ENCODE measurements at regions not wholly inside any gene's neighbourhood (a gene's known extent, or its start where the extent isn't known, plus 50 kb on each side); places are given as distances from the start of the nearest gene placed in this dataset.
A peak's percentile ranks its signal among the peaks of the same experiment; 100 is the strongest.
"Not testable (repeated sequence)": the region's sequence is repeated elsewhere in the genome, so short reads cannot be mapped to it uniquely, and the experiment has no call there.

GRCh38 chr14:106170163-106170658 is 643.8 kb downstream of the TMEM121 start:
- H3K4me3 ChIP-seq (ENCODE audit: low read length in 2 of 2); H3K4me1 ChIP-seq (ENCODE audit: control insufficient read depth in 1 of 2, insufficient read depth in 2 of 2, low read length in 2 of 2); H3K27me3 ChIP-seq (ENCODE audit: control insufficient read depth in 1 of 2, insufficient read depth in 2 of 2, low read length in 1 of 2); H3K36me3 ChIP-seq (ENCODE audit: control insufficient read depth in 1 of 2, insufficient read depth in 2 of 2, low read length in 1 of 2); H3K27ac ChIP-seq (ENCODE audit: low read depth in 1 of 2, low read length in 2 of 2); H3K9me3 ChIP-seq (ENCODE audit: control insufficient read depth, low read length); ATAC-seq (ENCODE audit: low FRiP score); intact Hi-C loops (cut with DNase I): not testable (repeated sequence)
- 56 to 65% methylated on average over 9 to 13 of the region's 13 CpGs for WGBS, 2 donors
- DNase-seq = peak in 1 of 2 donors; percentile 46

- DNase-seq (no peak), ATAC-seq (ENCODE audit: low FRiP score) (no peak)
- no peaks in the 10 kb centered on the region for H3K4me1 ChIP-seq (ENCODE audit: control insufficient read depth in 1 of 2, insufficient read depth in 2 of 2, low read length in 2 of 2)
- H3K9me3 ChIP-seq (ENCODE audit: control insufficient read depth, low read length) = no peaks in the 10 kb centered on the region
- H3K36me3 ChIP-seq (ENCODE audit: control insufficient read depth in 1 of 2, insufficient read depth in 2 of 2, low read length in 1 of 2) = no peaks in the 10 kb centered on the region
- H3K27ac ChIP-seq (ENCODE audit: low read depth in 1 of 2, low read length in 2 of 2) = no peak overlapping the region
- WGBS, 2 donors = 43 to 49% methylated on average over 7 of the region's 7 CpGs
- no peak overlapping the region for H3K4me3 ChIP-seq (ENCODE audit: low read length in 2 of 2)
- no peaks in the 10 kb centered on the region for H3K27me3 ChIP-seq (ENCODE audit: control insufficient read depth in 1 of 2, insufficient read depth in 2 of 2, low read length in 1 of 2)
- intact Hi-C loops (cut with DNase I) = no loop called here
Measured at GRCh38 chr14:106174206-106174605, 647.8 kb downstream of the TMEM121 start.

- ATAC-seq (ENCODE audit: low FRiP score); H3K36me3 ChIP-seq (ENCODE audit: control insufficient read depth in 1 of 2, insufficient read depth in 2 of 2, low read length in 1 of 2); DNase-seq; intact Hi-C loops (cut with DNase I); H3K27me3 ChIP-seq (ENCODE audit: control insufficient read depth in 1 of 2, insufficient read depth in 2 of 2, low read length in 1 of 2); H3K9me3 ChIP-seq (ENCODE audit: control insufficient read depth, low read length); H3K4me1 ChIP-seq (ENCODE audit: control insufficient read depth in 1 of 2, insufficient read depth in 2 of 2, low read length in 2 of 2); H3K4me3 ChIP-seq (ENCODE audit: low read length in 2 of 2); H3K27ac ChIP-seq (ENCODE audit: low read depth in 1 of 2, low read length in 2 of 2): not testable (repeated sequence)
- WGBS, 2 donors = 34 to 40% methylated on average over 7 of the region's 7 CpGs
Measured at GRCh38 chr14:106177266-106178246, 651.2 kb downstream of the TMEM121 start.

- no peaks in the 10 kb centered on the region for H3K27me3 ChIP-seq (ENCODE audit: control insufficient read depth in 1 of 2, insufficient read depth in 2 of 2, low read length in 1 of 2)
- DNase-seq (no peak), ATAC-seq (ENCODE audit: low FRiP score) (no peak)
- H3K9me3 ChIP-seq (ENCODE audit: control insufficient read depth, low read length) = no peaks in the 10 kb centered on the region
- 39 to 51% methylated on average over 2 of the region's 2 CpGs for WGBS, 2 donors
- H3K4me1 ChIP-seq (ENCODE audit: control insufficient read depth in 1 of 2, insufficient read depth in 2 of 2, low read length in 2 of 2) = no peaks in the 10 kb centered on the region
- intact Hi-C loops (cut with DNase I) = no loop called here
- H3K27ac ChIP-seq (ENCODE audit: low read depth in 1 of 2, low read length in 2 of 2) = no peak overlapping the region
- no peaks in the 10 kb centered on the region for H3K36me3 ChIP-seq (ENCODE audit: control insufficient read depth in 1 of 2, insufficient read depth in 2 of 2, low read length in 1 of 2)
- no peak overlapping the region for H3K4me3 ChIP-seq (ENCODE audit: low read length in 2 of 2)
Measured at GRCh38 chr14:106179761-106180160, 653.4 kb downstream of the TMEM121 start.

- H3K4me3 ChIP-seq (ENCODE audit: low read length in 2 of 2); H3K27me3 ChIP-seq (ENCODE audit: control insufficient read depth in 1 of 2, insufficient read depth in 2 of 2, low read length in 1 of 2); H3K36me3 ChIP-seq (ENCODE audit: control insufficient read depth in 1 of 2, insufficient read depth in 2 of 2, low read length in 1 of 2); ATAC-seq (ENCODE audit: low FRiP score); H3K27ac ChIP-seq (ENCODE audit: low read depth in 1 of 2, low read length in 2 of 2); H3K9me3 ChIP-seq (ENCODE audit: control insufficient read depth, low read length); intact Hi-C loops (cut with DNase I); H3K4me1 ChIP-seq (ENCODE audit: control insufficient read depth in 1 of 2, insufficient read depth in 2 of 2, low read length in 2 of 2); DNase-seq: not testable (repeated sequence)
- WGBS, 2 donors = 66 to 69% methylated on average over 8 of the region's 8 CpGs
Measured at GRCh38 chr14:106184771-106185170, 658.4 kb downstream of the TMEM121 start.

GRCh38 chr14:106185174-106185836 is 658.9 kb downstream of the TMEM121 start:
- H3K4me3 ChIP-seq (ENCODE audit: low read length in 2 of 2); H3K36me3 ChIP-seq (ENCODE audit: control insufficient read depth in 1 of 2, insufficient read depth in 2 of 2, low read length in 1 of 2); H3K9me3 ChIP-seq (ENCODE audit: control insufficient read depth, low read length); H3K4me1 ChIP-seq (ENCODE audit: control insufficient read depth in 1 of 2, insufficient read depth in 2 of 2, low read length in 2 of 2); intact Hi-C loops (cut with DNase I); DNase-seq; H3K27me3 ChIP-seq (ENCODE audit: control insufficient read depth in 1 of 2, insufficient read depth in 2 of 2, low read length in 1 of 2); H3K27ac ChIP-seq (ENCODE audit: low read depth in 1 of 2, low read length in 2 of 2); ATAC-seq (ENCODE audit: low FRiP score): not testable (repeated sequence)
- 70% methylated on average over 6 of the region's 6 CpGs for WGBS, 2 donors

GRCh38 chr14:106185837-106186233 is 659.5 kb downstream of the TMEM121 start:
- Histone ChIP-seq H3K4me3 (ENCODE audit: low read length in 2 of 2) (no peak overlapping the region), H3K36me3 (ENCODE audit: control insufficient read depth in 1 of 2, insufficient read depth in 2 of 2, low read length in 1 of 2) (no peaks in the 10 kb centered on the region), H3K4me1 (ENCODE audit: control insufficient read depth in 1 of 2, insufficient read depth in 2 of 2, low read length in 2 of 2) (no peaks in the 10 kb centered on the region), H3K9me3 (ENCODE audit: control insufficient read depth, low read length) (no peaks in the 10 kb centered on the region), H3K27me3 (ENCODE audit: control insufficient read depth in 1 of 2, insufficient read depth in 2 of 2, low read length in 1 of 2) (no peaks in the 10 kb centered on the region), H3K27ac (ENCODE audit: low read depth in 1 of 2, low read length in 2 of 2) (no peak overlapping the region)
- intact Hi-C loops (cut with DNase I) = no loop called here
- ATAC-seq (ENCODE audit: low FRiP score) (no peak), DNase-seq (no peak)
- WGBS, 2 donors = 41 to 42% methylated on average over 4 of the region's 4 CpGs

GRCh38 chr14:106187216-106187615 is 660.8 kb downstream of the TMEM121 start:
- ATAC-seq (ENCODE audit: low FRiP score) (no peak), DNase-seq (no peak)
- Histone ChIP-seq H3K4me3 (ENCODE audit: low read length in 2 of 2) (no peak overlapping the region), H3K36me3 (ENCODE audit: control insufficient read depth in 1 of 2, insufficient read depth in 2 of 2, low read length in 1 of 2) (no peaks in the 10 kb centered on the region), H3K4me1 (ENCODE audit: control insufficient read depth in 1 of 2, insufficient read depth in 2 of 2, low read length in 2 of 2) (no peaks in the 10 kb centered on the region), H3K27ac (ENCODE audit: low read depth in 1 of 2, low read length in 2 of 2) (no peak overlapping the region), H3K27me3 (ENCODE audit: control insufficient read depth in 1 of 2, insufficient read depth in 2 of 2, low read length in 1 of 2) (no peaks in the 10 kb centered on the region), H3K9me3 (ENCODE audit: control insufficient read depth, low read length) (no peaks in the 10 kb centered on the region)
- intact Hi-C loops (cut with DNase I) = no loop called here
- WGBS, 2 donors = 45% methylated on average over 3 of the region's 3 CpGs
